ENCODE measurements at regions not wholly inside any gene's neighbourhood (a gene's known extent, or its start where the extent isn't known, plus 50 kb on each side); places are given as distances from the start of the nearest gene placed in this dataset.
A peak's percentile ranks its signal among the peaks of the same experiment; 100 is the strongest.

- TF ChIP-seq JUN (IDR thresholded peaks at IDR 0.05; ENCODE audit: borderline replicate concordance, insufficient read depth, insufficient read length, low read depth) (peak; percentile 11), CTCF (IDR thresholded peaks at IDR 0.05; ENCODE audit: extremely low read depth in 1 of 2, insufficient read depth in 1 of 2, low read depth in 1 of 2, low read length in 2 of 2) (no peak), POLR2A (IDR thresholded peaks at IDR 0.05; ENCODE audit: low read depth, low read length) (no peak), MAX (IDR thresholded peaks at IDR 0.05; ENCODE audit: insufficient read depth, insufficient read length) (no peak), POLR2AphosphoS5 (IDR thresholded peaks at IDR 0.05; ENCODE audit: insufficient read depth, low read depth, low read length) (no peak), MYC (IDR thresholded peaks at IDR 0.05; ENCODE audit: low read depth, low read length) (no peak), FOS (IDR thresholded peaks at IDR 0.05; ENCODE audit: borderline replicate concordance, insufficient read depth, low read length) (no peak), EZH2 (IDR thresholded peaks at IDR 0.05; ENCODE audit: borderline replicate concordance, low read depth, low read length, severe bottlenecking) (no peak)
These were observed 518.8 kb upstream of the LCORL start for GRCh38 chr4:18540349-18540748.

All from endothelial cell of umbilical vein (primary cell).